A673 (cell line): ENCODE measurements at regions not wholly inside any gene's neighbourhood (a gene's known extent, or its start where the extent isn't known, plus 50 kb on each side); places are given as distances from the start of the nearest gene placed in this dataset.

Source experiments
- BruUV-seq: library from RNA; stranded (reverse); fragments of 400-500 nt; replicated peaks from 2 replicates; lab custom pipeline; 2021; lab: Mats Ljungman, UMichigan
- CTCF ChIA-PET: fragments of 300-600 bp; sonication (Branson Sonifier 250); formaldehyde crosslinking; loops from one replicate; lab custom pipeline; 2022; ENCODE audit warnings: antibody characterized with exemption; lab: Charles Lee
- POLR2A ChIA-PET: fragments of 300-600 bp; sonication (Branson Sonifier 250); formaldehyde crosslinking; loops from one replicate; lab custom pipeline; 2022; ENCODE audit warnings: antibody characterized with exemption; ENCODE audit not compliant: low non-redundant PET; lab: Charles Lee
- DNase-seq: peaks from one replicate; pipeline ENCODE4 v3.0.0-alpha.2; 2015; ENCODE audit warnings: low spot score
- H3K27ac ChIP-seq: fragments of 200-600 bp; sonication (generic); 2 replicates; pipeline ENCODE4 v1.5.1; 2016; ENCODE audit warnings: mixed run types, low read depth, mild to moderate bottlenecking, mixed read lengths, antibody characterized with exemption, low read length; ENCODE audit not compliant: poor library complexity, severe bottlenecking
- H3K27me3 ChIP-seq: fragments of 200-600 bp; sonication (generic); replicated peaks from 2 replicates; pipeline ENCODE4 v1.6.1; 2017; ENCODE audit warnings: mixed run types, low read depth, mild to moderate bottlenecking, mixed read lengths, antibody characterized with exemption, low read length; ENCODE audit not compliant: insufficient read depth, poor library complexity
- H3K36me3 ChIP-seq: fragments of 200-600 bp; sonication (generic); 2 replicates; pipeline ENCODE4 v1.6.1; 2016; ENCODE audit warnings: mixed run types, mild to moderate bottlenecking, mixed read lengths, antibody characterized with exemption, low read length; ENCODE audit not compliant: insufficient read depth, poor library complexity, severe bottlenecking
- H3K4me1 ChIP-seq: fragments of 200-600 bp; sonication (generic); 2 replicates; pipeline ENCODE4 v1.6.1; 2017; ENCODE audit warnings: mixed run types, mild to moderate bottlenecking, mixed read lengths, antibody characterized with exemption, low read length; ENCODE audit not compliant: insufficient read depth, poor library complexity, severe bottlenecking
- H3K4me3 ChIP-seq: fragments of 200-600 bp; sonication (generic); 2 replicates; pipeline ENCODE4 v1.5.1; 2016; ENCODE audit warnings: low read depth, mixed run types, mild to moderate bottlenecking, mixed read lengths, low read length; ENCODE audit not compliant: poor library complexity, severe bottlenecking
- H3K9me3 ChIP-seq: fragments of 200-600 bp; sonication (generic); 2 replicates; pipeline ENCODE4 v1.6.1; 2016; ENCODE audit warnings: mixed run types, low read depth, mild to moderate bottlenecking, mixed read lengths, antibody characterized with exemption, low read length; ENCODE audit not compliant: poor library complexity, severe bottlenecking
- EZH2 ChIP-seq: fragments of 200-600 bp; sonication (generic); IDR thresholded peaks from 2 replicates; pipeline ENCODE4 v1.6.1; 2017; ENCODE audit warnings: borderline replicate concordance, low read depth, mild to moderate bottlenecking, mixed read lengths, antibody characterized with exemption, low read length; ENCODE audit not compliant: poor library complexity, severe bottlenecking
- intact Hi-C: fragments of 100-400 bp; cut with micrococcal nuclease; formaldehyde crosslinking; loops from one replicate; pipeline ENCODE4 v1.10.0; 2022; ENCODE audit not compliant: unreplicated experiment
- TF ChIP-seq, protein P1 (sequence below): fragments of 300-800, 200-600 bp; sonication (generic); conservative IDR thresholded peaks from 2 replicates; pipeline ENCODE4 v1.5.1; 2017; ENCODE audit warnings: low read depth, mild to moderate bottlenecking, antibody characterized with exemption, low read length, moderate library complexity, mixed read lengths

DNA sequence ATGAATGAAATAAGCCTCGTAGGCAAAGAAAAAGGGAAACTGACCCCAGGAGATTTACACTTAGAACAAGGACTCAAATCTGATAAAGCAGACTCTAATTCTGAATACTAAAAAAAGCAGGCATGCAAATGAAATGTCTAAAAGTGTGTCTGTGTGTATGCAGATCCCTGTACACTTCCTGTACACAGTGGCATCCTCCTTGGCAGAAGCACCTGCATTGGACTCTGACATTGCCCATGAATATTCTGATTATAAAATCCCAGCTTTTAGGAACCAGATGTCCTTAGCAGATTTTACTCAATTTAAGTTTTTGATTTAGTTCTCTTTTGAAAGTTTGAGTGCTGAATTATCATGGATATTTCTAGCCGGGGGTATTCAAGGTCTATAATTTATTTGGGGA, 306.0 kb upstream of the CDH8 start:
- H3K4me3 ChIP-seq, result no peak overlapping the region

DNA sequence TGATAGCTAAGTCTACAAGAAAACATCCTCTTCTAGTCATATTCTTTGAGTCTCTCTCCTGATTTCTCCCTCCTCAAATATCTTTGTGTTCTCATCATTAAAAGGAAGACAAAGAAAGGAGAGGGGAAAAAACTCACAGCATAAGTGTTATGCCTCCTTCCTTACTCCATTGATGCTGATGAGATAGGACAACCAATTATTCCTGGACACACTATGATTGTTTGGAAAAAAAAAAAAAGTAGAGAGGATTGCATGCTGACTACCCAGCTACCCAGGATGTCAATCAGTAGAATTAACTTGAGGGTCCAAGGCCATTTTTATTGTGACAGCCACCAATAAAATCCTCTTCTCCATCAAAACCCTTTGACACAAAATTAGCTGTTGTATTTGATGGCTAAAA, 299.1 kb upstream of the CDH8 start:
- intact Hi-C loops, result no loop called here
- CTCF ChIA-PET, result no interaction called here

More for the DNA sequence above, 306.0 kb upstream of the CDH8 start:
- ChIA-PET POLR2A (no interaction called here), CTCF (no interaction called here)
- Histone ChIP-seq H3K4me1 (no peaks in the 10 kb centered on the region), H3K27me3 (no peaks in the 10 kb centered on the region), H3K27ac (no peak overlapping the region), H3K9me3 (no peaks in the 10 kb centered on the region), H3K36me3 (no peaks in the 10 kb centered on the region)
- no TSS peak for BruUV-seq
- no peak for DNase-seq
- intact Hi-C loops, result no loop called here
- TF ChIP-seq, protein P1, sequence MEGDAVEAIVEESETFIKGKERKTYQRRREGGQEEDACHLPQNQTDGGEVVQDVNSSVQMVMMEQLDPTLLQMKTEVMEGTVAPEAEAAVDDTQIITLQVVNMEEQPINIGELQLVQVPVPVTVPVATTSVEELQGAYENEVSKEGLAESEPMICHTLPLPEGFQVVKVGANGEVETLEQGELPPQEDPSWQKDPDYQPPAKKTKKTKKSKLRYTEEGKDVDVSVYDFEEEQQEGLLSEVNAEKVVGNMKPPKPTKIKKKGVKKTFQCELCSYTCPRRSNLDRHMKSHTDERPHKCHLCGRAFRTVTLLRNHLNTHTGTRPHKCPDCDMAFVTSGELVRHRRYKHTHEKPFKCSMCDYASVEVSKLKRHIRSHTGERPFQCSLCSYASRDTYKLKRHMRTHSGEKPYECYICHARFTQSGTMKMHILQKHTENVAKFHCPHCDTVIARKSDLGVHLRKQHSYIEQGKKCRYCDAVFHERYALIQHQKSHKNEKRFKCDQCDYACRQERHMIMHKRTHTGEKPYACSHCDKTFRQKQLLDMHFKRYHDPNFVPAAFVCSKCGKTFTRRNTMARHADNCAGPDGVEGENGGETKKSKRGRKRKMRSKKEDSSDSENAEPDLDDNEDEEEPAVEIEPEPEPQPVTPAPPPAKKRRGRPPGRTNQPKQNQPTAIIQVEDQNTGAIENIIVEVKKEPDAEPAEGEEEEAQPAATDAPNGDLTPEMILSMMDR, result no peak

DNA sequence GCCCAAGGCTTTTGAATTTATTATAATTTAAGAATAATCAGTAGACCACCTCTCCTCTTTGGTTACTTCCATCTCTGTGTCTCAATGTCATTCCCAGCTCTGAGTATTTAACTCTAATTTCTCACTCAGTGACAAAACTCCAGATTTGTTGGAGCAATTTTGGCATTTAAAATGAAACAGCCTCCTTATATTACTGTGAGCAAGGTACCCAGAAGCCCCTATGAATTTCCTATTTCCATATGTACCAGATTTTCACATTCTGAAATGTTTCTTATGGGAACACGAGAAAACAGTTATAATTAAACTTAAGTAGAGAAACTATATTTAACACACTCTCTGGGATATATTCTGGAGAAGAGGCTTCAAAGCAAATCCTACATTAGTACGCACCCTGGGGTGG, 285.4 kb upstream of the CDH8 start:
- no peaks in the 10 kb centered on the region for H3K4me1 ChIP-seq
- no TSS peak for BruUV-seq
- DNase-seq, result no peak
- CTCF ChIA-PET, result no interaction called here
- TF ChIP-seq EZH2, result no peak
- TF ChIP-seq, protein P1, result no peak
- H3K27ac ChIP-seq, result no peak overlapping the region
- no peak overlapping the region for H3K4me3 ChIP-seq
- H3K36me3 ChIP-seq, result no peaks in the 10 kb centered on the region
- POLR2A ChIA-PET, result no interaction called here
- intact Hi-C loops, result no loop called here
- no peaks in the 10 kb centered on the region for H3K27me3 ChIP-seq
- no peaks in the 10 kb centered on the region for H3K9me3 ChIP-seq

More for the DNA sequence above, 299.1 kb upstream of the CDH8 start:
- Histone ChIP-seq H3K36me3 (no peaks in the 10 kb centered on the region), H3K4me3 (no peak overlapping the region), H3K27ac (no peak overlapping the region), H3K27me3 (no peaks in the 10 kb centered on the region), H3K4me1 (no peaks in the 10 kb centered on the region), H3K9me3 (no peaks in the 10 kb centered on the region)
- TF ChIP-seq, protein P1, result no peak
- no peak for TF ChIP-seq EZH2
- POLR2A ChIA-PET, result interaction anchor here (0.7 kb wide), 1 partner anchor 297 kb away, joined by 3 read pairs; no protein-coding TSS in a partner anchor
- BruUV-seq, result no TSS peak
- DNase-seq, result no peak
